HUES6 (cell line): ENCODE measurements at regions not wholly inside any gene's neighbourhood (a gene's known extent, or its start where the extent isn't known, plus 50 kb on each side); places are given as distances from the start of the nearest gene placed in this dataset.

Experiments
- H3K27ac ChIP-seq: 2 replicates; pipeline ENCODE4 v1.7.0; 2013; ENCODE audit warnings: low read depth, mild to moderate bottlenecking, low read length, inconsistent platforms
- H3K27me3 ChIP-seq: 2 replicates; pipeline ENCODE4 v1.6.1; 2013; ENCODE audit warnings: low read length; ENCODE audit not compliant: control insufficient read depth, insufficient read depth
- H3K36me3 ChIP-seq: 2 replicates; pipeline ENCODE4 v1.6.1; 2013; ENCODE audit warnings: low read length; ENCODE audit not compliant: control insufficient read depth, insufficient read depth
- H3K4me1 ChIP-seq: 2 replicates; pipeline ENCODE4 v1.6.1; 2013; ENCODE audit warnings: low read length; ENCODE audit not compliant: control insufficient read depth, insufficient read depth
- H3K4me3 ChIP-seq: 2 replicates; pipeline ENCODE4 v1.5.1; 2013; ENCODE audit warnings: low read depth, low read length
- H3K9ac ChIP-seq: one replicate; pipeline ENCODE4 v1.6.1; 2013; ENCODE audit warnings: mild to moderate bottlenecking, low read length
- H3K9me3 ChIP-seq: 2 replicates; pipeline ENCODE4 v1.6.1; 2013; ENCODE audit warnings: low read depth, low read length; ENCODE audit not compliant: control insufficient read depth, insufficient read depth

GRCh38 chr10:57823398-57823797, 444.3 kb downstream of the IPMK start:
- H3K9me3 ChIP-seq: no peaks in the 10 kb centered on the region
- H3K4me1 ChIP-seq: no peaks in the 10 kb centered on the region

GRCh38 chr10:57822965-57823364, 444.7 kb downstream of the IPMK start:
- H3K36me3 ChIP-seq: no peaks in the 10 kb centered on the region
- H3K4me1 ChIP-seq: no peaks in the 10 kb centered on the region
- no peak overlapping the region for H3K27ac ChIP-seq
- H3K9ac ChIP-seq: no peak overlapping the region
- H3K9me3 ChIP-seq: no peaks in the 10 kb centered on the region
- no peak overlapping the region for H3K4me3 ChIP-seq
- no peaks in the 10 kb centered on the region for H3K27me3 ChIP-seq

More at GRCh38 chr10:57823398-57823797, 444.3 kb downstream of the IPMK start:
- no peaks in the 10 kb centered on the region for H3K27me3 ChIP-seq
- no peak overlapping the region for H3K27ac ChIP-seq
- no peak overlapping the region for H3K9ac ChIP-seq
- no peaks in the 10 kb centered on the region for H3K36me3 ChIP-seq
- H3K4me3 ChIP-seq: no peak overlapping the region

GRCh38 chr10:57818522-57818921, 449.2 kb downstream of the IPMK start:
- Histone ChIP-seq H3K27me3 (no peaks in the 10 kb centered on the region), H3K27ac (no peak overlapping the region), H3K4me3 (no peak overlapping the region), H3K9ac (no peak overlapping the region), H3K36me3 (no peaks in the 10 kb centered on the region), H3K4me1 (no peaks in the 10 kb centered on the region), H3K9me3 (no peaks in the 10 kb centered on the region)

- no peaks in the 10 kb centered on the region for H3K36me3 ChIP-seq
- H3K4me3 ChIP-seq: no peak overlapping the region
- no peak overlapping the region for H3K27ac ChIP-seq
- no peak overlapping the region for H3K9ac ChIP-seq
- no peaks in the 10 kb centered on the region for H3K9me3 ChIP-seq
- H3K27me3 ChIP-seq: no peaks in the 10 kb centered on the region
- H3K4me1 ChIP-seq: no peaks in the 10 kb centered on the region
Measured at GRCh38 chr10:57817741-57818140, 450.0 kb downstream of the IPMK start.

GRCh38 chr10:57815949-57816348, 451.7 kb downstream of the IPMK start:
- Histone ChIP-seq H3K9me3 (no peaks in the 10 kb centered on the region), H3K4me3 (no peak overlapping the region), H3K27me3 (no peaks in the 10 kb centered on the region), H3K36me3 (no peaks in the 10 kb centered on the region), H3K9ac (no peak overlapping the region), H3K4me1 (peaks cover 3% of the 10 kb centered on the region; the same call in 1 of the 2 replicates), H3K27ac (no peak overlapping the region)

GRCh38 chr10:57809961-57810360, 457.7 kb downstream of the IPMK start:
- Histone ChIP-seq H3K36me3 (no peaks in the 10 kb centered on the region), H3K4me3 (no peak overlapping the region), H3K27me3 (no peaks in the 10 kb centered on the region), H3K9ac (no peak overlapping the region), H3K9me3 (peaks cover 9% of the 10 kb centered on the region; the same call in 1 of the 2 replicates), H3K4me1 (peaks cover 3% of the 10 kb centered on the region; the same call in 1 of the 2 replicates), H3K27ac (no peak overlapping the region)

- no peaks in the 10 kb centered on the region for H3K27me3 ChIP-seq
- H3K36me3 ChIP-seq: no peaks in the 10 kb centered on the region
- H3K27ac ChIP-seq: no peak overlapping the region
- peaks cover 9% of the 10 kb centered on the region; the same call in 1 of the 2 replicates for H3K9me3 ChIP-seq
- H3K4me1 ChIP-seq: peaks cover 3% of the 10 kb centered on the region; the same call in 1 of the 2 replicates
- H3K4me3 ChIP-seq: no peak overlapping the region
- H3K9ac ChIP-seq: no peak overlapping the region
Measured at GRCh38 chr10:57807906-57808305, 459.8 kb downstream of the IPMK start.

- no peak overlapping the region for H3K9ac ChIP-seq
- H3K4me1 ChIP-seq: peaks cover 3% of the 10 kb centered on the region; the same call in 1 of the 2 replicates
- no peak overlapping the region for H3K27ac ChIP-seq
- H3K4me3 ChIP-seq: no peak overlapping the region
- H3K27me3 ChIP-seq: no peaks in the 10 kb centered on the region
- H3K9me3 ChIP-seq: peaks cover 9% of the 10 kb centered on the region; the same call in 1 of the 2 replicates
- no peaks in the 10 kb centered on the region for H3K36me3 ChIP-seq
Measured at GRCh38 chr10:57806675-57807074, 461.0 kb downstream of the IPMK start.

- Histone ChIP-seq H3K27ac (no peak overlapping the region), H3K4me1 (no peaks in the 10 kb centered on the region; the same call in 1 of the 2 replicates), H3K9me3 (peaks cover 5% of the 10 kb centered on the region; the same call in 1 of the 2 replicates), H3K4me3 (no peak overlapping the region), H3K27me3 (no peaks in the 10 kb centered on the region), H3K36me3 (no peaks in the 10 kb centered on the region), H3K9ac (no peak overlapping the region)
Measured at GRCh38 chr10:57799625-57800024, 468.1 kb downstream of the IPMK start.

- Histone ChIP-seq H3K4me1 (no peaks in the 10 kb centered on the region; the same call in 1 of the 2 replicates), H3K9me3 (peaks cover 5% of the 10 kb centered on the region; the same call in 1 of the 2 replicates), H3K9ac (no peak overlapping the region), H3K27me3 (no peaks in the 10 kb centered on the region), H3K36me3 (no peaks in the 10 kb centered on the region), H3K4me3 (no peak overlapping the region), H3K27ac (no peak overlapping the region)
Measured at GRCh38 chr10:57798830-57799229, 468.9 kb downstream of the IPMK start.

- Histone ChIP-seq H3K36me3 (no peaks in the 10 kb centered on the region), H3K4me3 (no peak overlapping the region)
Measured at GRCh38 chr10:57791546-57791945, 476.1 kb downstream of the IPMK start.

GRCh38 chr10:57790703-57791102, 477.0 kb downstream of the IPMK start:
- Histone ChIP-seq H3K9ac (no peak overlapping the region), H3K4me1 (peaks cover 21% of the 10 kb centered on the region), H3K27me3 (no peaks in the 10 kb centered on the region), H3K4me3 (no peak overlapping the region), H3K36me3 (no peaks in the 10 kb centered on the region), H3K9me3 (peaks cover 13% of the 10 kb centered on the region), H3K27ac (no peak overlapping the region)

More at GRCh38 chr10:57791546-57791945, 476.1 kb downstream of the IPMK start:
- Histone ChIP-seq H3K4me1 (peaks cover 12% of the 10 kb centered on the region), H3K9me3 (peaks cover 14% of the 10 kb centered on the region), H3K27me3 (no peaks in the 10 kb centered on the region), H3K9ac (no peak overlapping the region), H3K27ac (no peak overlapping the region)
